Ascending aorta (tissue), 2 donors: ENCODE measurements at regions not wholly inside any gene's neighbourhood (a gene's known extent, or its start where the extent isn't known, plus 50 kb on each side); places are given as distances from the start of the nearest gene placed in this dataset.
"Not testable (repeated sequence)": the region's sequence is repeated elsewhere in the genome, so short reads cannot be mapped to it uniquely, and the experiment has no call there.

ENCODE experiments used
- DNase-seq, 2 donors: peaks; one replicate each; pipeline ENCODE4 v3.0.0-alpha.2; 2019; ENCODE audit warnings: low spot score in 2 of 2
- H3K27ac ChIP-seq, 2 donors: fragments of 200-600 bp; sonication (generic); one replicate each; pipeline ENCODE4 v1.5.1; 2016 to 2017; ENCODE audit warnings: mild to moderate bottlenecking in 1 of 2
- H3K27me3 ChIP-seq: fragments of 200-600 bp; sonication (generic); one replicate; pipeline ENCODE4 v1.5.1; 2017
- H3K36me3 ChIP-seq, 2 donors: fragments of 200-600 bp; sonication (generic); one replicate each; pipeline ENCODE4 v1.5.1; 2016
- H3K4me1 ChIP-seq, 2 donors: fragments of 200-600 bp; sonication (generic); one replicate each; pipeline ENCODE4 v1.5.1; 2016 to 2017; ENCODE audit warnings: mild to moderate bottlenecking in 1 of 2
- H3K4me3 ChIP-seq, 2 donors: fragments of 200-600 bp; sonication (generic); one replicate each; pipeline ENCODE4 v1.5.1; 2016 to 2017; ENCODE audit warnings: mild to moderate bottlenecking in 1 of 2
- H3K9me3 ChIP-seq, 2 donors: fragments of 200-600 bp; sonication (generic); one replicate each; pipeline ENCODE4 v1.5.1; 2016
- CTCF ChIP-seq, 3 experiments: fragments of 200-600 bp in 2 of 3; fragments of 450-650 bp in 1 of 3; sonication (generic) in 2 of 3; IDR thresholded peaks; one replicate each; pipeline ENCODE4 v1.5.1; 2016 to 2019; ENCODE audit warnings: antibody characterized with exemption in 3 of 3, mild to moderate bottlenecking in 1 of 3, moderate library complexity in 1 of 3
- intact Hi-C: fragments of 100-400 bp; cut with DNase I; formaldehyde crosslinking; loops from one replicate; pipeline ENCODE4 v1.15.1; 2023

- no peak overlapping the region for H3K27ac ChIP-seq
- no peaks in the 10 kb centered on the region for H3K4me1 ChIP-seq
- no peaks in the 10 kb centered on the region for H3K36me3 ChIP-seq
- intact Hi-C loops: no loop called here
- no peak for TF ChIP-seq CTCF (IDR thresholded peaks at IDR 0.05)
- DNase-seq: no peak
- no peaks in the 10 kb centered on the region for H3K9me3 ChIP-seq
- H3K27me3 ChIP-seq: no peaks in the 10 kb centered on the region
- H3K4me3 ChIP-seq: no peak overlapping the region
These were observed 132.1 kb upstream of the SALL4 start for GRCh38 chr20:51934301-51935002.

GRCh38 chr20:51931371-51931781 is 129.1 kb upstream of the SALL4 start:
- intact Hi-C loops: no loop called here
- H3K4me3 ChIP-seq: no peak overlapping the region

GRCh38 chr20:51930775-51931174 is 128.5 kb upstream of the SALL4 start:
- intact Hi-C loops: no loop called here
- no peak overlapping the region for H3K4me3 ChIP-seq

More at GRCh38 chr20:51931371-51931781, 129.1 kb upstream of the SALL4 start:
- no peaks in the 10 kb centered on the region for H3K27me3 ChIP-seq
- no peak for TF ChIP-seq CTCF (IDR thresholded peaks at IDR 0.05)
- H3K9me3 ChIP-seq: no peaks in the 10 kb centered on the region
- H3K36me3 ChIP-seq: no peaks in the 10 kb centered on the region
- no peaks in the 10 kb centered on the region for H3K4me1 ChIP-seq
- no peak for DNase-seq
- H3K27ac ChIP-seq: no peak overlapping the region

GRCh38 chr20:51928931-51929330 is 126.6 kb upstream of the SALL4 start:
- intact Hi-C loops: no loop called here
- no peak for TF ChIP-seq CTCF (IDR thresholded peaks at IDR 0.05)
- no peak for DNase-seq
- Histone ChIP-seq H3K27me3 (no peaks in the 10 kb centered on the region), H3K4me3 (no peak overlapping the region), H3K36me3 (no peaks in the 10 kb centered on the region), H3K9me3 (no peaks in the 10 kb centered on the region), H3K4me1 (no peaks in the 10 kb centered on the region), H3K27ac (no peak overlapping the region)

More at GRCh38 chr20:51930775-51931174, 128.5 kb upstream of the SALL4 start:
- Histone ChIP-seq H3K36me3 (no peaks in the 10 kb centered on the region), H3K27ac (no peak overlapping the region), H3K27me3 (no peaks in the 10 kb centered on the region), H3K9me3 (no peaks in the 10 kb centered on the region), H3K4me1 (no peaks in the 10 kb centered on the region)
- TF ChIP-seq CTCF (IDR thresholded peaks at IDR 0.05): no peak
- DNase-seq: no peak

- intact Hi-C loops, H3K4me1 ChIP-seq, H3K4me3 ChIP-seq: not testable (repeated sequence)
These were observed 125.6 kb upstream of the SALL4 start for GRCh38 chr20:51927970-51928369.

GRCh38 chr20:51926670-51927305 is 124.5 kb upstream of the SALL4 start:
- TF ChIP-seq CTCF (IDR thresholded peaks at IDR 0.05): no peak
- intact Hi-C loops: no loop called here
- Histone ChIP-seq H3K9me3 (no peaks in the 10 kb centered on the region), H3K4me3 (no peak overlapping the region), H3K4me1 (no peaks in the 10 kb centered on the region), H3K27ac (no peak overlapping the region), H3K27me3 (no peaks in the 10 kb centered on the region), H3K36me3 (no peaks in the 10 kb centered on the region)
- DNase-seq: no peak

More at GRCh38 chr20:51927970-51928369, 125.6 kb upstream of the SALL4 start:
- H3K27me3 ChIP-seq, H3K9me3 ChIP-seq, H3K27ac ChIP-seq, DNase-seq, H3K36me3 ChIP-seq: not testable (repeated sequence)
